ENCODE measurements at regions not wholly inside any gene's neighbourhood (a gene's known extent, or its start where the extent isn't known, plus 50 kb on each side); places are given as distances from the start of the nearest gene placed in this dataset.

DNA sequence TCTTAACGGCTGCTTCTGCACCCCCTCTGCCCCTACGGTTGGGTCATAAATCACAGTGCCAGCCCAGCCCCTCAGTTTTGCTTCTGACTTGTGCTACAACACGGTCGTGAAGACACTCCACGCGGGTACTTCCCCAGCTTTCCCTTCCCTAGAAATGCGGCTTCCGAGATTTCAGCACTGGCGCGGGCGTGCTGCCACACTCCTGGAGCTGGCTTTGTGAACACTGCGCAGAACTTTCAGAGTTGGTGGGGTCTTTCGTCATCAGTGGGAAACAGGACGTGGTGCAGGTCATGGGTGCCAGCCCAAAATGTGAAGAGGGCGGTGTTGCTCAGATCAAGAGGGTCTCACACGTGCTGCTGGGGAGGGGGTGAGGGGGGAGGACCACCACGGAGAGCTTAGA, 733.0 kb upstream of the SALL3 start:
- no peak overlapping the region for H3K27ac ChIP-seq (ENCODE audit: low read length)

DNA sequence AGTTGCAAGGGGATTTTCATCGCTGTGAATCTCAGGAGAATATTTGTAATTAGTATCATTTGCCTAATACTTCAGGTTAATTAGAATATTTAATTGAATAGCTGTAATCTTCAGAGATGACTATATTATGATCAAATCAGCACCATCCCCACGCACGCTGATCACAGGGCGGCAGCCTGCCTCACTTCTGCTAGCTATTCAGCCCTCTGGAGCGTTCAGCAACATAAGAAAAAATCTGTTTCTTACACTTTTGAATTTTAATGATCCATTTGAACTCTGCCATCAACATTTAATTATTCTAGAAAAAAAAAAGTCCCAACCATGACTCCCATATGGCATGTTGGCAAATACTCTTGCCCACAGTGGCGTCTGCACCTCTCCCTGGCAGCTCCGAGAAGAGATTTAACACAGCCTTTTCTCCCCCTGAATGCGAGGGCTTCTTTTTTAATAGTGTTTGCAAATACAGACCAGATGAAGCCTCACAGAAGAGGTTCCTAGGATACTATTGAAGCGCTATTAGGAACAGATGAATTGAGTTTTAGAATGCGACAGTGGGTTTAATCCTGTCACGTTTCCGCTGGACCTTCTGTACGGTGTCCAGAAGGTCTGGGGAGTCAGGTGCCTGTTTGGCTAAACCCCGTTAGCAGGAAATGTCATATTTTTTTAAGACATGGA, 731.9 kb upstream of the SALL3 start:
- Histone ChIP-seq H3K27me3 (ENCODE audit: insufficient read depth, low read depth, low read length) (no peaks in the 10 kb centered on the region), H3K9me2 (ENCODE audit: insufficient read depth, low read length) (no peaks in the 10 kb centered on the region), H3K36me3 (ENCODE audit: insufficient read depth, low read length) (no peaks in the 10 kb centered on the region), H4K20me1 (ENCODE audit: insufficient read depth) (no peaks in the 10 kb centered on the region), H3K4me2 (ENCODE audit: low read length) (no peak overlapping the region), H3K9me3 (ENCODE audit: low read length) (no peaks in the 10 kb centered on the region), H3K79me2 (replicated peaks; ENCODE audit: insufficient read depth, low read length) (no peaks in the 10 kb centered on the region), H3F3A (ENCODE audit: insufficient read depth, low read length, poor library complexity, severe bottlenecking) (no peaks in the 10 kb centered on the region), H3K9ac (ENCODE audit: low read length) (no peak overlapping the region), H3K4me3 (ENCODE audit: low read length) (no peak overlapping the region), H3K27ac (ENCODE audit: low read length) (no peak overlapping the region), H2AFZ (ENCODE audit: low read depth, low read length) (no peak overlapping the region)
- no peak for TF ChIP-seq MXI1 (conservative IDR thresholded peaks at IDR 0.05; ENCODE audit: poor library complexity, severe bottlenecking)

More for the DNA sequence above, 733.0 kb upstream of the SALL3 start:
- Histone ChIP-seq H2AFZ (ENCODE audit: low read depth, low read length) (no peak overlapping the region), H3K4me2 (ENCODE audit: low read length) (no peak overlapping the region), H3K4me3 (ENCODE audit: low read length) (no peak overlapping the region), H3K36me3 (ENCODE audit: insufficient read depth, low read length) (no peaks in the 10 kb centered on the region), H3K9ac (ENCODE audit: low read length) (no peak overlapping the region), H3K27me3 (ENCODE audit: insufficient read depth, low read depth, low read length) (no peaks in the 10 kb centered on the region), H3K9me3 (ENCODE audit: low read length) (no peaks in the 10 kb centered on the region), H4K20me1 (ENCODE audit: insufficient read depth) (no peaks in the 10 kb centered on the region), H3F3A (ENCODE audit: insufficient read depth, low read length, poor library complexity, severe bottlenecking) (no peaks in the 10 kb centered on the region), H3K79me2 (replicated peaks; ENCODE audit: insufficient read depth, low read length) (no peaks in the 10 kb centered on the region), H3K9me2 (ENCODE audit: insufficient read depth, low read length) (no peaks in the 10 kb centered on the region)
- no peak for TF ChIP-seq SMC3 (conservative IDR thresholded peaks at IDR 0.05; ENCODE audit: poor library complexity)
- no peak for TF ChIP-seq EZH2 (IDR thresholded peaks at IDR 0.05; ENCODE audit: borderline replicate concordance, insufficient read depth, low read length, poor library complexity, severe bottlenecking)
- no peak for TF ChIP-seq RAD21 (conservative IDR thresholded peaks at IDR 0.05)
- TF ChIP-seq, protein P1, sequence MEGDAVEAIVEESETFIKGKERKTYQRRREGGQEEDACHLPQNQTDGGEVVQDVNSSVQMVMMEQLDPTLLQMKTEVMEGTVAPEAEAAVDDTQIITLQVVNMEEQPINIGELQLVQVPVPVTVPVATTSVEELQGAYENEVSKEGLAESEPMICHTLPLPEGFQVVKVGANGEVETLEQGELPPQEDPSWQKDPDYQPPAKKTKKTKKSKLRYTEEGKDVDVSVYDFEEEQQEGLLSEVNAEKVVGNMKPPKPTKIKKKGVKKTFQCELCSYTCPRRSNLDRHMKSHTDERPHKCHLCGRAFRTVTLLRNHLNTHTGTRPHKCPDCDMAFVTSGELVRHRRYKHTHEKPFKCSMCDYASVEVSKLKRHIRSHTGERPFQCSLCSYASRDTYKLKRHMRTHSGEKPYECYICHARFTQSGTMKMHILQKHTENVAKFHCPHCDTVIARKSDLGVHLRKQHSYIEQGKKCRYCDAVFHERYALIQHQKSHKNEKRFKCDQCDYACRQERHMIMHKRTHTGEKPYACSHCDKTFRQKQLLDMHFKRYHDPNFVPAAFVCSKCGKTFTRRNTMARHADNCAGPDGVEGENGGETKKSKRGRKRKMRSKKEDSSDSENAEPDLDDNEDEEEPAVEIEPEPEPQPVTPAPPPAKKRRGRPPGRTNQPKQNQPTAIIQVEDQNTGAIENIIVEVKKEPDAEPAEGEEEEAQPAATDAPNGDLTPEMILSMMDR (IDR thresholded peaks at IDR 0.05; ENCODE audit: poor library complexity, severe bottlenecking), result no peak

DNA sequence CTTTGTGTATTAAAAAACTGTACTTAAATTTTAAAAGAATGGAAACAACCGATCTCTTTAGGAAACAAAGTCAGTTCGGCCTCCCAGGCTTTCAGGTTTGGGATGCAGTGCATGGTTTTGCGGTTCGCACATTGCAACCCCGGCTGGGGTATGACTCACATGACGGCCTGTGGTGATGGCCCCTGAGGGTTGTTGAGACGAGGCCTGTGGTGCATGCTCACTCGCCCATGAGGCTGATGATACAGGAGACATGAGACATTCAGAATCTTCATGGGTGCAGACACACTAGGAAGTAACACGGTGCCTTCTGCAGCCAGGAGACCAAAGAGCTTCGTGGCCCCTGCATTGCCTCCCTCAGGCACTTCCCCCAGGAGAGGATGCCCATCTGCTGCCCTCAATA, 724.6 kb upstream of the SALL3 start:
- no peaks in the 10 kb centered on the region for H3K9me2 ChIP-seq (ENCODE audit: insufficient read depth, low read length)
- H3K27me3 ChIP-seq (ENCODE audit: insufficient read depth, low read depth, low read length), result no peaks in the 10 kb centered on the region
- no peaks in the 10 kb centered on the region for H3F3A ChIP-seq (ENCODE audit: insufficient read depth, low read length, poor library complexity, severe bottlenecking)
- no peak overlapping the region for H3K4me2 ChIP-seq (ENCODE audit: low read length)
- no peak overlapping the region for H3K9ac ChIP-seq (ENCODE audit: low read length)
- H3K4me3 ChIP-seq (ENCODE audit: low read length), result no peak overlapping the region
- H3K36me3 ChIP-seq (ENCODE audit: insufficient read depth, low read length), result no peaks in the 10 kb centered on the region
- H2AFZ ChIP-seq (ENCODE audit: low read depth, low read length), result no peak overlapping the region
- no peak for TF ChIP-seq RAD21 (conservative IDR thresholded peaks at IDR 0.05)
- H4K20me1 ChIP-seq (ENCODE audit: insufficient read depth), result no peaks in the 10 kb centered on the region
- H3K27ac ChIP-seq (ENCODE audit: low read length), result no peak overlapping the region
- no peaks in the 10 kb centered on the region for H3K9me3 ChIP-seq (ENCODE audit: low read length)
- H3K79me2 ChIP-seq (replicated peaks; ENCODE audit: insufficient read depth, low read length), result no peaks in the 10 kb centered on the region

DNA sequence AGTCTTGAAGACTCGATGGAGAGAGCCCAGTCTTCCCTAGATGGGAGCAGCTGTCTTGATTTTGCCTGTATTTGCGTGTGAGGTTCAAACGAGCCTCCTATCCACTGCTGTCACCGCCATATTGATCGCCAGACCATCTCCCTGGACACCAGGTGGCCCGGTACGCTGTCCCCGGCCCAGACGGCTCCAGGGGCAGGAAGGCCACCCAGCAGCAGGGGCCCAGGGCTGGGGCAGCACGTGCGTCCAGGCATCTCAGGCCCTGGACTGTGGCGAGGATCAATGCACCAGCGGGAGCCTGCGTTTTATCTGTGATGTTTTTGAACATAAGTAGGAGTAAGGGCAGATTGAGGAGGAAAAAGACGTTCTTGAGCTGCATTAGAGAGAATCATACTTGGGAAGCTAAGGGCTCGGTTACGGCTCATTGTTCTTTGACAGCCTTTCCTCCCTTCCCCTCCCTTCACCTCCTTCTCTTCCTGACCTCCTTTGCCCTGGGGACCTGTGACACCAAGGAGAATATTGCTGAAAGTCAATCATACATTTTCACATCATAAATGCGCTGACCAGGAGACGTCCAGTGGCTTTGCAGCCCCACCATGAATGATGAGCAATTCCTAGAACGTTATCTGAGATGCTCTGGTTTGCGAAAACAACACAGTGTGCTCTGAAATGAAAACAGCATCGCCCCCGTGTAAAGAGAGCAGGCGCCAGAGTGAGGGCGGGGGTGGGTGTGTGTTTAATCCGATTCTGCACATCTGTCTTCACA, 711.2 kb upstream of the SALL3 start:
- no peak overlapping the region for H3K4me3 ChIP-seq (ENCODE audit: low read length)
- H3F3A ChIP-seq (ENCODE audit: insufficient read depth, low read length, poor library complexity, severe bottlenecking), result no peaks in the 10 kb centered on the region
- no peaks in the 10 kb centered on the region for H3K27me3 ChIP-seq (ENCODE audit: insufficient read depth, low read depth, low read length)
- H3K4me2 ChIP-seq (ENCODE audit: low read length), result no peak overlapping the region
- no peaks in the 10 kb centered on the region for H3K79me2 ChIP-seq (replicated peaks; ENCODE audit: insufficient read depth, low read length)
- H3K36me3 ChIP-seq (ENCODE audit: insufficient read depth, low read length), result no peaks in the 10 kb centered on the region
- H3K9me2 ChIP-seq (ENCODE audit: insufficient read depth, low read length), result no peaks in the 10 kb centered on the region
- no peak overlapping the region for H3K9ac ChIP-seq (ENCODE audit: low read length)
- H2AFZ ChIP-seq (ENCODE audit: low read depth, low read length), result no peak overlapping the region
- H3K9me3 ChIP-seq (ENCODE audit: low read length), result peaks cover 4% of the 10 kb centered on the region
- H4K20me1 ChIP-seq (ENCODE audit: insufficient read depth), result no peaks in the 10 kb centered on the region
- no peak overlapping the region for H3K27ac ChIP-seq (ENCODE audit: low read length)
- TF ChIP-seq RAD21 (conservative IDR thresholded peaks at IDR 0.05) (no peak), MXI1 (conservative IDR thresholded peaks at IDR 0.05; ENCODE audit: poor library complexity, severe bottlenecking) (no peak), POLR2AphosphoS5 (IDR thresholded peaks at IDR 0.05) (no peak), SMC3 (conservative IDR thresholded peaks at IDR 0.05; ENCODE audit: poor library complexity) (no peak), EZH2 (IDR thresholded peaks at IDR 0.05; ENCODE audit: borderline replicate concordance, insufficient read depth, low read length, poor library complexity, severe bottlenecking) (no peak), EP300 (conservative IDR thresholded peaks at IDR 0.05; ENCODE audit: poor library complexity, severe bottlenecking) (no peak), TAF1 (IDR thresholded peaks at IDR 0.05; ENCODE audit: low read depth) (no peak)
- TF ChIP-seq, protein P1 (IDR thresholded peaks at IDR 0.05; ENCODE audit: poor library complexity, severe bottlenecking), result no peak
